PFSK-1 (cell line): ENCODE measurements at regions not wholly inside any gene's neighbourhood (a gene's known extent, or its start where the extent isn't known, plus 50 kb on each side); places are given as distances from the start of the nearest gene placed in this dataset.

Source experiments
- FOXP2 ChIP-seq: optimal IDR thresholded peaks from 2 replicates; pipeline ENCODE3; 2011; ENCODE audit warnings: borderline replicate concordance, control low read depth, inconsistent platforms; ENCODE audit not compliant: insufficient read depth; ENCODE audit errors: extremely low read length, extremely low read depth
- POLR2AphosphoS5 ChIP-seq: IDR thresholded peaks from 2 replicates; pipeline ENCODE4 v1.6.1; 2012; ENCODE audit warnings: low read depth, mild to moderate bottlenecking, control low read depth, low read length, moderate library complexity
- SIN3A ChIP-seq: IDR thresholded peaks from 2 replicates; pipeline ENCODE4 v1.6.1; 2012; ENCODE audit warnings: mild to moderate bottlenecking, low read length, moderate library complexity, borderline replicate concordance; ENCODE audit not compliant: insufficient read depth
- TAF1 ChIP-seq: IDR thresholded peaks from 2 replicates; pipeline ENCODE4 v1.6.1; 2012; ENCODE audit warnings: low read length, control low read depth, borderline replicate concordance; ENCODE audit not compliant: insufficient read depth
- TF ChIP-seq, protein P1 (sequence below), 2 experiments: IDR thresholded peaks; 2 replicates each; pipeline versions ENCODE4 v1.6.1 to v1.8.0; 2011 to 2012; ENCODE audit warnings: low read depth in 2 of 2, low read length in 2 of 2, control low read depth in 1 of 2, inconsistent platforms in 1 of 2, mild to moderate bottlenecking in 1 of 2, moderate library complexity in 1 of 2; ENCODE audit not compliant: insufficient read depth in 1 of 2

DNA sequence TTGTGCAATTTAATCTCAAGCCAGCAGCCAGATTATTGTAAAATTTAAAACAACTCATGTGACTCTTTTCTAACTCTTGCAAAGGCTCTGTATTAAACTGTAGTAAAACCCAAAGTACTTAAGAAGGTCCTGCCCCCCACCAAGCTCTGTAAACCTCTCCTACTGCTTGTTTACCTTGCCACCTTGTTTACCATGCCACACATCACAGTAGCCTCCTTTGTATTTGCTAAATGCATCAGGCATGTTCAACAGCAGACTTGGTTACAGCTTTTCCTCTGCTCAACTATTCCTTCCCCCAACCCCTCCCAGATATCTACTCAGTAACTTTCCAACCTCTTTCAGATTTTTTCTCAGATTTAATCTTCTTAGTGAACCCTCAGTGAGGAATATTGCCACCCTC is 861.6 kb downstream of the METTL15 start:
- TF ChIP-seq, protein P1, sequence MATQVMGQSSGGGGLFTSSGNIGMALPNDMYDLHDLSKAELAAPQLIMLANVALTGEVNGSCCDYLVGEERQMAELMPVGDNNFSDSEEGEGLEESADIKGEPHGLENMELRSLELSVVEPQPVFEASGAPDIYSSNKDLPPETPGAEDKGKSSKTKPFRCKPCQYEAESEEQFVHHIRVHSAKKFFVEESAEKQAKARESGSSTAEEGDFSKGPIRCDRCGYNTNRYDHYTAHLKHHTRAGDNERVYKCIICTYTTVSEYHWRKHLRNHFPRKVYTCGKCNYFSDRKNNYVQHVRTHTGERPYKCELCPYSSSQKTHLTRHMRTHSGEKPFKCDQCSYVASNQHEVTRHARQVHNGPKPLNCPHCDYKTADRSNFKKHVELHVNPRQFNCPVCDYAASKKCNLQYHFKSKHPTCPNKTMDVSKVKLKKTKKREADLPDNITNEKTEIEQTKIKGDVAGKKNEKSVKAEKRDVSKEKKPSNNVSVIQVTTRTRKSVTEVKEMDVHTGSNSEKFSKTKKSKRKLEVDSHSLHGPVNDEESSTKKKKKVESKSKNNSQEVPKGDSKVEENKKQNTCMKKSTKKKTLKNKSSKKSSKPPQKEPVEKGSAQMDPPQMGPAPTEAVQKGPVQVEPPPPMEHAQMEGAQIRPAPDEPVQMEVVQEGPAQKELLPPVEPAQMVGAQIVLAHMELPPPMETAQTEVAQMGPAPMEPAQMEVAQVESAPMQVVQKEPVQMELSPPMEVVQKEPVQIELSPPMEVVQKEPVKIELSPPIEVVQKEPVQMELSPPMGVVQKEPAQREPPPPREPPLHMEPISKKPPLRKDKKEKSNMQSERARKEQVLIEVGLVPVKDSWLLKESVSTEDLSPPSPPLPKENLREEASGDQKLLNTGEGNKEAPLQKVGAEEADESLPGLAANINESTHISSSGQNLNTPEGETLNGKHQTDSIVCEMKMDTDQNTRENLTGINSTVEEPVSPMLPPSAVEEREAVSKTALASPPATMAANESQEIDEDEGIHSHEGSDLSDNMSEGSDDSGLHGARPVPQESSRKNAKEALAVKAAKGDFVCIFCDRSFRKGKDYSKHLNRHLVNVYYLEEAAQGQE (IDR thresholded peaks at IDR 0.05; ENCODE audit: insufficient read depth in 1 of 2, low read depth in 2 of 2, low read length in 2 of 2): no peak
- TF ChIP-seq TAF1: no peak
- no peak for TF ChIP-seq SIN3A
- no peak for TF ChIP-seq FOXP2
- TF ChIP-seq POLR2AphosphoS5: no peak

GRCh38 chr11:28966951-28967350 is 858.8 kb downstream of the METTL15 start:
- TF ChIP-seq SIN3A: no peak
- TF ChIP-seq, protein P1 (IDR thresholded peaks at IDR 0.05; ENCODE audit: insufficient read depth in 1 of 2, low read depth in 2 of 2, low read length in 2 of 2): no peak
- TF ChIP-seq TAF1: no peak
- no peak for TF ChIP-seq POLR2AphosphoS5
- TF ChIP-seq FOXP2: no peak

DNA sequence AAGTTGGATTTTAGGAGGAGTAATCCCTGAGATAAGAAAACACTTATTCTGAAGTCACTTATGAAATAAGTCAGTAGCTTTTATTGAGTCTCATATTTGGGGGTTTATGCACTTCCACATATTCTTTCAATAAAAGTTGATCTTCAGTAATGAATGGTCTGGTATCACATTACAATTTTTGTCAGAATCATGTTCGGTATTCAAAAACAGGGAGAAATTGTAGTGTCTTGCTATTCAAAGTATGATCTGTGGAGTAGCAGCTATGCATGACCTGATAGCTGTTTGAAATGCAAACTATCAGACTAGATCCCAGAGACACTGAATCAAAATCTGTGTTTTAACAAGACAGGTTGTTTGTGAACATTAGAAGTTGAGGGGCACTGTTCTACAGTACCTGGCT is 857.6 kb downstream of the METTL15 start:
- TF ChIP-seq, protein P1 (IDR thresholded peaks at IDR 0.05; ENCODE audit: insufficient read depth in 1 of 2, low read depth in 2 of 2, low read length in 2 of 2): no peak
- TF ChIP-seq TAF1: no peak
- TF ChIP-seq SIN3A: no peak
- no peak for TF ChIP-seq POLR2AphosphoS5
- no peak for TF ChIP-seq FOXP2

- TF ChIP-seq TAF1: no peak
- TF ChIP-seq, protein P1 (IDR thresholded peaks at IDR 0.05; ENCODE audit: insufficient read depth in 1 of 2, low read depth in 2 of 2, low read length in 2 of 2): no peak
- no peak for TF ChIP-seq POLR2AphosphoS5
- TF ChIP-seq SIN3A: no peak
- TF ChIP-seq FOXP2: no peak
Measured at GRCh38 chr11:28964811-28965210, 856.6 kb downstream of the METTL15 start.

DNA sequence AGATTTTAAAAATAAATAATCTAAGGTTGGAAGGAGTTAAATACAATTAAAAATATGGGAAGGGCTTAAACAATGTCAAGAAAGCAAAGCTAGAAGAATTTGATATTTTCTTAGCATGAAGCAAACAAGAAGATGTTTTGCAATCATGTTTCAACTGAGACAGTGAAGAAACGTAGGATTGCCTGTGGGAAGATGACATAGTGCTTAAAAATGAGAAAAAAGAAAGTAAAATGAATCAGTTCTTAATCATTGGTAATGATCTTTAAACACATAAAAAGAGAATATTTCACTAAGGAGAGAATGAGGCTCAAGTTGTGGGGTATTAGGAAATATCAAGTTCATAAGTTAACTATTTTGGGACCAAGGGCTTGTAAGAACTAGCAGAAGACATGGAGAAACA is 855.0 kb downstream of the METTL15 start:
- TF ChIP-seq, protein P1 (IDR thresholded peaks at IDR 0.05; ENCODE audit: insufficient read depth in 1 of 2, low read depth in 2 of 2, low read length in 2 of 2): no peak
- TF ChIP-seq TAF1 (no peak), SIN3A (no peak), POLR2AphosphoS5 (no peak)
